ENCODE measurements at regions not wholly inside any gene's neighbourhood (a gene's known extent, or its start where the extent isn't known, plus 50 kb on each side); places are given as distances from the start of the nearest gene placed in this dataset.

- DNase-seq (ENCODE audit: low read depth in 1 of 2, low spot score in 1 of 2): no peak
These were observed 122.5 kb downstream of the PHLDA1 start for GRCh38 chr12:75908961-75909605.

DNA sequence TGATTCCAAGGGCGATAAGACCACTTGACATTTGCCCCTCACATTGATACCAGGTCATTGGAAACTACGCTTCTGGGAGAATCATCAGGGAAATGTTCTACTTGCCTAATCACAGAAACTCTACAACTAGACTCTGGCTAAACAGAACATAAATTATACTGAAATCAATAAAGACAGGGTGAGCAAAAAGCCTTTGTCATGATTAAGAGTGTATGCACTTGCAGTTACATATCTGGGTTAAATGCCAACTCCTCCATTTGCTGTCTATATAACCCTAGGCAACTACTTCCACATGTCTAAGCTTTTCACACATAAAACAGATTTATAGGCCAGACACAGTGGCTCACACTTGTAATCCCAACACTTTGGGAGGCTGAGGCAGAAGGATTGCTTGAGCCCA lies 125.7 kb downstream of the PHLDA1 start:
- no peak for DNase-seq (ENCODE audit: low read depth in 1 of 2, low spot score in 1 of 2)

- no peak for DNase-seq (ENCODE audit: low read depth in 1 of 2, low spot score in 1 of 2)
These were observed 130.8 kb downstream of the PHLDA1 start for GRCh38 chr12:75900781-75901254.

DNA sequence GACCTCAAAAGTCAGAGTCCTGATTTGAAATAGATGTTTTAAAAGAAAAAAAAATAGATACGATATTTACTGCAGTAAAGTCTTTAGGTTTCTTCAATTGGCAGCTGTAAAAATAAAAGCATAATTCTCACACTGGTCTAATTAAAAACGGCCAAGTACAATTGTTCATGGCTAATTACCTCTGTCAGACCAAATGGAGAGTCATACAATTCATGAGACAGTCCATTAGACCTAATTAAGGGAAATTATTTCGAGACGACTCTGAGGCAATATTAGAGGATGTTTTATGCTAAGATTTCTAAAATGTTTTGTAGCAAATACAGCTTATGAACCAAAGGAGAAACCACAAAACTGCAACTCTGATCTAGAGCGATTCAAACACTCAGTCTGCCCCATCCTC lies 131.3 kb downstream of the PHLDA1 start:
- DNase-seq (ENCODE audit: low read depth in 1 of 2, low spot score in 1 of 2): no peak

DNA sequence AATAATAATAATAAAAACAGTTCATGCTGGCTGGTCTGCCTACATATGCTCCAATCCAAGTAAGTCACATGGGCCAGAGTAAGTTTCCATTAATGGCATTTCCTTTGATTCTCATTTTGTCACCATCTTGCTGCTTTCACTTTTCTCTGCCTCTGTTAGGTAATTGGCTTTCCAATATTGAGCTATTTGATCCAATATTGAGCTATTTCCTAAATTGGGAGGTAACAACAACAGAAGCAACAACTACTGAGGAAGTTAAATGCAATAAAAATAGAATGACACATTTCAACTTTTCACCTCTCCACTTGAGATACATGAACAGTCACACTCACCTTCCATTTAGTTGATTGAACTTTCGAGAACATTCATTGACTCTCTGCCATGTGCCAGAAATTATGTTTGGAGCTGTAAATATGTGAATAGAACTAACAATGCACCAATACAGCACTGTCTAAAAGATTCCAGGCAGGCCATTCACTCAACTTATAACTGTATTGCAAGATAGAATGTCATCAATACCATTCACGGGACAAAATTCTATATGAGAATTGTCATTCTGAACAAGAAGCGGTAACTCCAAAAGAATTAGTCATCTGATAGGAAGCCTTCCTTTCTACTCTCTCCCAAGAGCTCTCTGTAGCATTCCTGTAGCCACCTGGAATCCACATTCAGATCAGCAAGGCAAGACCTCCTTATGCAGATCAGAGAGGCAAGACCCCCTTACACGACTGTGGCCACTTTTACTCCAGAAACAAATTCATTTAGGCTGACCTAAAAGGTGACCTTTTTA lies 136.4 kb downstream of the PHLDA1 start:
- no peak for DNase-seq (ENCODE audit: low read depth in 1 of 2, low spot score in 1 of 2)

DNA sequence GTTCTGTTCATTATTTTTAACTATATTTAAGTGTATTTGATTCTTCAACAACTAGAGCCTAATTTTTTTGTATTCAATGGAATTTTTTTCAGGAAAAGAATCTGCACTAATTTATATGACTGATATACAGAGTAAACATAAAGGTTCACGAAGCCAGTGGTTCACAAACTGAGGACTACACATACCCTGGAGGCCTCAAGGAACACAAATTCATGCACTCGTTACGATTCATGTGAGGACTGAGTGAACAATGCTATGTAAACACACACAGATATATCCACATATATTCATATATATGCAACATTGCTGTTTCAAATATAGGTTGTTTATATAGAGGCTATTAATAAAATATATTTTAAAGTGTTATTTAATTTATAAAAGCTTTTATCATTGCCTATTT lies 137.8 kb downstream of the PHLDA1 start:
- DNase-seq (ENCODE audit: low read depth in 1 of 2, low spot score in 1 of 2): no peak

GRCh38 chr12:75892731-75893408 lies 138.7 kb downstream of the PHLDA1 start:
- no peak for DNase-seq (ENCODE audit: low read depth in 1 of 2, low spot score in 1 of 2)

GRCh38 chr12:75891072-75891471 lies 140.5 kb downstream of the PHLDA1 start:
- DNase-seq (ENCODE audit: low read depth in 1 of 2, low spot score in 1 of 2): no peak

- DNase-seq (ENCODE audit: low read depth in 1 of 2, low spot score in 1 of 2): no peak
These were observed 140.9 kb downstream of the PHLDA1 start for GRCh38 chr12:75890660-75891059.

DNA sequence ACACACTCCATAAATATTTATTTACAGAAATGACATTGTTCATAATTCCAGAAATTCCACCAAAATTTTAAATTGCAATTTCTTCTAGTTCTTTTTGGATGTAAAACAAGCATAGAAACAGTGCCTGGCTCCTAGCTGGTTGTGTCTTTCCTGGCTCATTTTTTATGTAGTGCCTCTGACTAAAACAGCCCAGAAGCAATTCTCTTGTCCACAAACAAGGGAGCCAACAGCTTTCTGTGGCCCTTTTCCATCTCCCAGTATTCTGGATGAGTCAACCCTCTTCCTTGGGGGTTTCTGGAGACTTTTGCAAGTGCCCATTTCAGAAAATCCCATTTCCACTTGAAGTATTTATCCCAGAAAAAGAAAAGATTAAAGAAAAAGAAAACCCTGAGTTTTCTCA lies 141.4 kb downstream of the PHLDA1 start:
- DNase-seq (ENCODE audit: low read depth in 1 of 2, low spot score in 1 of 2): no peak

- DNase-seq (ENCODE audit: low read depth in 1 of 2, low spot score in 1 of 2): no peak
These were observed 142.5 kb downstream of the PHLDA1 start for GRCh38 chr12:75888874-75889613.

DNA sequence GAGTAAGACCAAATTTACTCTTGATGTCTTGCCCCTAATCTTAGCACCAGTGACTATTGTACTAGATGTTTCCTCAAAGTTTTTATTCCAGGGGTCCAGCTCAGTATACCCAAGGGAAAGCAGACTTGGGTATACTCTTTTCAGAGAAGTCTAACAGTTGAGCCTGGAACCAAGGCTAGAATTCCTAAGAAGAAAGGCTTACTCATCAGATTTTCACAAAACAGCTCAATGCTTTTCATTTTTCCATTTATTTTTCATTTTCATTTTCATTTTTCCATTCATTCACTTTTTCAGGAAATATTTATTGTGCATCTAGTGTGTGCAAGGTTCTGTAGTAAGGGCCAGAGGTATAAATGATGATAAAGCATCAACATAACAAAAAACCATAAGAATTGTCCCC lies 143.2 kb downstream of the PHLDA1 start:
- DNase-seq (ENCODE audit: low read depth in 1 of 2, low spot score in 1 of 2): no peak

GRCh38 chr12:75887979-75888378 lies 143.6 kb downstream of the PHLDA1 start:
- no peak for DNase-seq (ENCODE audit: low read depth in 1 of 2, low spot score in 1 of 2)

DNA sequence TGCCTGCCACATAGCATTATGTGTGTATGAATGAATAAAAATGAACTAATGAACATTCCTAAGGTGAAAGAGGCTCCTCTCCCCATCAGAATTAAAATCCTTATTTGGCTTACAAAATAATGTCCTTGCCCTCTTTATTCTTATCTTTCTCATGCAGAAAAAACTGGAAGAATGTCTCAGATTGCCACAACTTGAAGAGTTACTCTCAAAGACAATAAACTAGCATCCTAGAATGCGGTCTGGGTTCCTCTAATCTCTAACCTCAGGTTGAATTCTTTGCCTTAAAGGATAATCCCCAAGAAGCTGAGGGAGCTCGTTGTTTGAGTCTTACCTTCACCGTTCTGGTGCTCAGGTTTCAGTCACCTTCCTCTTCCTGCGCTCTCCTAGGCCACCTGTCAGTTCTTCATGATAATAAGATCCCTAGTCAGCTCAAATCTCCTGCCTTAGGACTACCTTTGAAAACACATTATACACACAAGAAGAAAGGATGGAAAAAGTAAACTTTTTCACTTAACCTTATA lies 147.1 kb downstream of the PHLDA1 start:
- DNase-seq (ENCODE audit: low read depth in 1 of 2, low spot score in 1 of 2): no peak

DNA sequence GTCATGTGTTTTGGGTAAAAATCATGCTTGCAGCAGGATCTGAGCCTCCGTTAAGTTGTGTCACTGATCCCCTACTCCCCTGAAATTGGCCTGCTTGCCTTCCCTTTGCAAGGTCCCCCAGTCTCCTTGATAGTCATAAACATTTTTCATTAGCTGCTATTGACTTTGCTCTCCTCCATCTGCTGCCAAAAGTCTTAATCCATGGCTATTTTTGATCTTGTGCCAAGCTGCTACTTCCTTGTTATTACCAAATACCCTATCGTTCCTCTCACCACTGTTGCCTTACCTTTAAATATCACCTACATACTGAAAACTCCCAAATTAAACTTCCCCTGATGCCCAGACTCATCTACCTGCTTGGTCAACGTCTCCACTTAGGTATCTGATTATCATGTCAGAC lies 148.3 kb downstream of the PHLDA1 start:
- no peak for DNase-seq (ENCODE audit: low read depth in 1 of 2, low spot score in 1 of 2)

DNA sequence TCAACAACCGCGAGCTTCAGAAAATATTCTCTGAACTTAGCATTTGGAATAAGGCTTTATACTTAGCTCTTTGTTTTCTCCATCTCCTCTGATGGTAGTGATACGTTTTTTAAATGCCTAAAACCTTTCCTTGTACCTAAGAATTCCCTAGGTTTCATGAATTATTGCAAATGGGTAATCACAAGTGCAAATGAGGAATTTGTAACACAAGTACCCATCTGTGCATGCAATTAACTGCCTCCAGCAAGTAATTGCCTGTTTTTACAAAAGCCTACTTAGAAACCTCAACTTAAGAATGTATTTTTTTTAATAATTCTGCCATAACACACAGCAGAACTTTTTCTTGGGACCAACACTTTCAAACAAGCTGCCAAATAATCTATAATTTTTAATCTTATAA lies 149.2 kb downstream of the PHLDA1 start:
- no peak for DNase-seq (ENCODE audit: low read depth in 1 of 2, low spot score in 1 of 2)

DNA sequence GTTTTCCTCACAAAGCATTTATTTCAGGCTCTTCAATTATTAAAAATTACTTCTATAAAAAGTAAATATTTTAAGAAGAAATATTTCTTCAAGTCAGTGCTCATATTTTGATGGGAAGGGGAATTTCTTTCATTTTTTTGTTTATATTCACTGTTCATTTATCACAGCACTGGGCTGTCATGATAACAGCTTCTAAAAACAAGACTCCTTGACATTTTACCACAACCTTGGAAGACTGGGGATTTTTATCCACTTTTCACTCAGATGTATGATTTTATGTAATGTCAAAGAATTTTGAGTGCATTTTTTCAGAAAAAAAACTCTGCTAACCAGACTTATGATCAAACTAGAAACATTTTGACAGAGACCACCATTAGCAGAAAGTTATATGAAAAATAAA lies 149.7 kb downstream of the PHLDA1 start:
- DNase-seq (ENCODE audit: low read depth in 1 of 2, low spot score in 1 of 2): no peak

DNA sequence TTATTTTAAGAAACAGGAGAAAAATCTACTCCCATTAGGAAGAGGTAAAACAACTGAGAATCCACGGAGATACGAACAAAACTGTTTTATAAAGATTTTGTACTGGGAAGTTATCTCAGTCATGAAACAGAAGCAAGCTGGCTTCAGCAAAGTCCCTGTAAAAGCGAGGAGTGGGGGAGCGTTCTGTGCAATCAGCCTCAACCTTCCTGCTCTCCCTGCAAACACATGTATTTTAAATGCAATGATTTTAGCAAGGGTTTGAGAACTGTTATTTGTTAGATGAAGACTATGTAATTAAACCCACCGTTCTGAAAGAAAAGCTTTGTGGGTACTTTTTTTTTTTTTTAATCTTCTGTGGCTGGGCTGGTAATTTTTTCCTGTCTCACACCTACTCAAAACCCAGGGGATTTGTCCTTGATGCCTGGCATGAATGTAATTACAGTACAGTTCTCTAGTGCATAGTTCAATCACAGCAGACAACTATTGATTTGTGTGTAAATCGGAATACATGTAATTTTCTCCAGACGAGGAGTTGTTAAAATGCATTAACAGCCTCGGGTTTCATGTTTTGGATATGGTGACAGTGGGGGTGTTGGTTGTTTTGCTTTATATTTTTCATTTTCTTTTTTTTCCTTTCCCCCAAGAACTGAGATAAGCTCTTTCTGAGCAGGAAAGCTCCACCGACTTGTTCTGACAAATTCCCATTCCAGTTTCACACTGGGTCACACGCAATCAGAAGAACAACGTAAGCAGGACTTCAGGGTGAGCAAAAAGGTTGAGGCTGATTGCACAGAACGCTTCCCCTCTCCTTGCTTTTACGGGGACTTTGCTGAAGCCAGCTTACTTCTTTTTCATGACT lies 153.6 kb downstream of the PHLDA1 start:
- DNase-seq (ENCODE audit: low read depth in 1 of 2, low spot score in 1 of 2): no peak

DNA sequence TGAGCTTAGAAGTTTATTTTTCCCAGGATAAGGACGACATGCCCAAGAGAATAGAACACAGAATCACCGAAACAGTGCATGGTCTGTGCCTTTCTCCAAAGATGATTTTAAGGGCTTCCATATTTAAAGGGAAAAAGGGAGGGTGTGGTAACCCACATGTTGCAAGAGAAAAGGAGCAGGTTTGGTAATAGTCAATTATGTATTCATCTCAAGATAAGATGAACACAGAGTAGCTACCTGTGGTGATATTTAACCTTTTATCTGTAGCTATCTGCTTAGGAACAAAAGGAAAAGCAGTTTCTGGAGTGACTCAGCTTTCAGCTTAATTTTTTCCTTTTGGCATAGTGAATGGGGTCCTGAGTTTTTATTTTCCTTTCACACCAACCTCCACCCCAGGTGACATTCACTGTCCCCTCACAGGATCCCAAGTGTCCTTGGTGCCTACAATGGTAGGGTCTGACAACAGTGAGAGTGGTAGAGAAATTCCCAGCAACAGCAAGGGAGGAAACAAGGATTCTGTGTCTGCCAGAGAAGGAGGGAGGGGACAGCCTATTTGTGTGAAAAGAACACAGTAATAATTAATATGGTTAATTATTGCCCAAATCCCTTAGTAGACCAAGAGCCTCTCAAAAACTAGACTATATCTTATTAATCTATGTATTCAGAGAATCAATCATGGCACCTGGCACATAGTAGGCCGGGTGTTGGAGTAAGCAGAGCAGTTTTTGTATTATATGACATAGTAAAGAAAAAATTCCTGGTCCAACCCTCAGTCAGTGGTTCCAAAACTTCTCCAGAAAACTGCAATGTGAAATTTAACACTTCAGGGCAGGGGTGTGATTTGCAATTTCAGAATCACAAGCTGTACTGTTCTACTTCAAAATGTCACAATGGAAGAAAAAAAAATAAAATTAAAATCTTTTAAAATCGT lies 154.5 kb downstream of the PHLDA1 start:
- no peak for DNase-seq (ENCODE audit: low read depth in 1 of 2, low spot score in 1 of 2)

Data from activated T-helper 1 cell treated with anti-CD3 and anti-CD28 coated beads, Interleukin-2, amount 50 U/mL, for 16 hours (primary cell).